ENCODE measurements at regions not wholly inside any gene's neighbourhood (a gene's known extent, or its start where the extent isn't known, plus 50 kb on each side); places are given as distances from the start of the nearest gene placed in this dataset.

- in situ Hi-C loops (cut with MboI; ENCODE audit: low sequenced_read_pairs), result loop anchor here (10.0 kb wide), 1 partner anchor 65 kb away; no protein-coding TSS in a partner anchor
Measured at GRCh38 chr3:182609575-182610156, 183.6 kb upstream of the ATP11B start.

GRCh38 chr3:182612332-182612731 is 181.0 kb upstream of the ATP11B start:
- in situ Hi-C loops (cut with MboI; ENCODE audit: low sequenced_read_pairs), result loop anchor here (10.0 kb wide), 1 partner anchor 62 kb away; no protein-coding TSS in a partner anchor

- in situ Hi-C loops (cut with MboI; ENCODE audit: low sequenced_read_pairs), result loop anchor here (10.0 kb wide), 1 partner anchor 57 kb away; no protein-coding TSS in a partner anchor
Measured at GRCh38 chr3:182617500-182617899, 175.8 kb upstream of the ATP11B start.

GRCh38 chr3:182618085-182618732 is 175.1 kb upstream of the ATP11B start:
- in situ Hi-C loops (cut with MboI; ENCODE audit: low sequenced_read_pairs), result loop anchor here (10.0 kb wide), 1 partner anchor 57 kb away; no protein-coding TSS in a partner anchor

- in situ Hi-C loops (cut with MboI; ENCODE audit: low sequenced_read_pairs), result loop anchor here (10.0 kb wide), 1 partner anchor 56 kb away; no protein-coding TSS in a partner anchor
Measured at GRCh38 chr3:182618981-182619591, 174.2 kb upstream of the ATP11B start.

GRCh38 chr3:182620723-182621434 is 172.4 kb upstream of the ATP11B start:
- in situ Hi-C loops (cut with MboI; ENCODE audit: low sequenced_read_pairs), result no loop called here

- in situ Hi-C loops (cut with MboI; ENCODE audit: low sequenced_read_pairs), result no loop called here
Measured at GRCh38 chr3:182621435-182622240, 171.7 kb upstream of the ATP11B start.

GRCh38 chr3:182622241-182622545 is 171.1 kb upstream of the ATP11B start:
- in situ Hi-C loops (cut with MboI; ENCODE audit: low sequenced_read_pairs), result no loop called here

GRCh38 chr3:182626484-182627467 is 166.5 kb upstream of the ATP11B start:
- in situ Hi-C loops (cut with MboI; ENCODE audit: low sequenced_read_pairs), result no loop called here

- in situ Hi-C loops (cut with MboI; ENCODE audit: low sequenced_read_pairs), result no loop called here
Measured at GRCh38 chr3:182628531-182628930, 164.8 kb upstream of the ATP11B start.

GRCh38 chr3:182629521-182629920 is 163.8 kb upstream of the ATP11B start:
- in situ Hi-C loops (cut with MboI; ENCODE audit: low sequenced_read_pairs), result no loop called here

- in situ Hi-C loops (cut with MboI; ENCODE audit: low sequenced_read_pairs), result no loop called here
Measured at GRCh38 chr3:182631183-182632076, 161.9 kb upstream of the ATP11B start.

- in situ Hi-C loops (cut with MboI; ENCODE audit: low sequenced_read_pairs), result no loop called here
Measured at GRCh38 chr3:182632077-182632393, 161.3 kb upstream of the ATP11B start.

GRCh38 chr3:182633186-182633585 is 160.1 kb upstream of the ATP11B start:
- in situ Hi-C loops (cut with MboI; ENCODE audit: low sequenced_read_pairs), result no loop called here

- in situ Hi-C loops (cut with MboI; ENCODE audit: low sequenced_read_pairs), result no loop called here
Measured at GRCh38 chr3:182636646-182637045, 156.7 kb upstream of the ATP11B start.

- in situ Hi-C loops (cut with MboI; ENCODE audit: low sequenced_read_pairs), result no loop called here
Measured at GRCh38 chr3:182637350-182638110, 155.8 kb upstream of the ATP11B start.

GRCh38 chr3:182644013-182644412 is 149.3 kb upstream of the ATP11B start:
- in situ Hi-C loops (cut with MboI; ENCODE audit: low sequenced_read_pairs), result no loop called here
